GM19238 (cell line): ENCODE measurements at regions not wholly inside any gene's neighbourhood (a gene's known extent, or its start where the extent isn't known, plus 50 kb on each side); places are given as distances from the start of the nearest gene placed in this dataset.

Source experiments
- DNase-seq: peaks from one replicate; pipeline ENCODE4 v3.0.0; 2011; ENCODE audit warnings: low spot score; ENCODE audit not compliant: insufficient read length

- no peak for DNase-seq
Observed at GRCh38 chr4:106450249-106450648, 81.7 kb upstream of the GIMD1 start.

- DNase-seq = no peak
Observed at GRCh38 chr4:106444557-106444956, 76.0 kb upstream of the GIMD1 start.

GRCh38 chr4:106430797-106431196 lies 62.2 kb upstream of the GIMD1 start:
- DNase-seq = no peak

- no peak for DNase-seq
Observed at GRCh38 chr4:106429885-106430284, 61.3 kb upstream of the GIMD1 start.

- DNase-seq = no peak
Observed at GRCh38 chr4:106426069-106426468, 57.5 kb upstream of the GIMD1 start.

- DNase-seq = no peak
Observed at GRCh38 chr4:106425576-106425975, 57.0 kb upstream of the GIMD1 start.

- no peak for DNase-seq
Observed at GRCh38 chr4:106424426-106424825, 55.8 kb upstream of the GIMD1 start.

- no peak for DNase-seq
Observed at GRCh38 chr4:106423791-106424190, 55.2 kb upstream of the GIMD1 start.

- no peak for DNase-seq
Observed at GRCh38 chr4:106422766-106423165, 54.2 kb upstream of the GIMD1 start.

GRCh38 chr4:106421441-106422296 lies 53.1 kb upstream of the GIMD1 start:
- DNase-seq = no peak

- no peak for DNase-seq
Observed at GRCh38 chr4:106418444-106418843, 49.9 kb upstream of the GIMD1 start.
